Prostate gland (tissue), 2 donors: ENCODE measurements at regions not wholly inside any gene's neighbourhood (a gene's known extent, or its start where the extent isn't known, plus 50 kb on each side); places are given as distances from the start of the nearest gene placed in this dataset.

Experiments used
- DNase-seq: peaks from one replicate; pipeline ENCODE4 v3.0.0-alpha.2; 2019; ENCODE audit warnings: low spot score
- H3K27ac ChIP-seq, 2 donors: fragments of 200-600 bp; sonication (generic); 2 replicates each; pipeline ENCODE4 v1.5.1; 2017 to 2019
- H3K27me3 ChIP-seq: fragments of 200-600 bp; sonication (generic); replicated peaks from 2 replicates; pipeline ENCODE4 v1.5.1; 2019; ENCODE audit not compliant: insufficient read depth
- H3K36me3 ChIP-seq, 2 donors: fragments of 200-600 bp; sonication (generic); 1 replicate in 1 of 2; 2 replicates in 1 of 2; pipeline versions ENCODE4 v1.5.1 to v1.8.1; 2017 to 2019
- H3K4me1 ChIP-seq: fragments of 200-600 bp; sonication (generic); replicated peaks from 2 replicates; pipeline ENCODE4 v1.5.1; 2019
- H3K4me3 ChIP-seq, 2 donors: fragments of 200-600 bp; sonication (generic); 2 replicates each; pipeline ENCODE4 v1.5.1; 2017 to 2019
- H3K9me3 ChIP-seq: fragments of 200-600 bp; sonication (generic); 2 replicates; pipeline ENCODE4 v1.5.1; 2017
- CTCF ChIP-seq, 4 experiments: fragments of 200-600 bp in 2 of 4; fragments of 450-650 bp in 2 of 4; sonication (generic) in 2 of 4; IDR thresholded peaks; 1 replicate in 3 of 4; 2 replicates in 1 of 4; pipeline ENCODE4 v1.5.1; 2016 to 2019; ENCODE audit warnings: antibody characterized with exemption in 4 of 4, mild to moderate bottlenecking in 2 of 4, moderate library complexity in 2 of 4
- POLR2A ChIP-seq: fragments of 450-650 bp; IDR thresholded peaks from one replicate; pipeline ENCODE4 v1.6.1; 2016; ENCODE audit warnings: antibody characterized with exemption, mild to moderate bottlenecking
- POLR2AphosphoS5 ChIP-seq: sonication (generic); formaldehyde crosslinking; IDR thresholded peaks from one replicate; pipeline ENCODE4 v1.6.1; 2017; ENCODE audit warnings: antibody characterized with exemption
- WGBS: methylation state at CpG from one replicate; pipeline ENCODE4 v1.1.5; 2018; 5-methylcytosine and 5-hydroxymethylcytosine counted together
- intact Hi-C: fragments of 100-400 bp; cut with DNase I; formaldehyde crosslinking; loops from one replicate; pipeline ENCODE4 v1.14.2; 2022

GRCh38 chr1:25109531-25109951 is 122.8 kb downstream of the SYF2 start:
- Histone ChIP-seq H3K27me3 (peaks cover 4% of the 10 kb centered on the region), H3K4me1 (no peaks in the 10 kb centered on the region), H3K27ac (no peak overlapping the region), H3K4me3 (no peak overlapping the region), H3K36me3 (no peaks in the 10 kb centered on the region), H3K9me3 (no peaks in the 10 kb centered on the region)
- 100% methylated on average over 2 of the region's 2 CpGs for WGBS
- intact Hi-C loops, result no loop called here
- DNase-seq, result no peak
- TF ChIP-seq CTCF (IDR thresholded peaks at IDR 0.05), result no peak
- no peak for TF ChIP-seq POLR2AphosphoS5
- no peak for TF ChIP-seq POLR2A

GRCh38 chr1:25107643-25108010 is 124.7 kb downstream of the SYF2 start:
- intact Hi-C loops, result no loop called here
- no peaks in the 10 kb centered on the region for H3K36me3 ChIP-seq
- H3K9me3 ChIP-seq, result no peaks in the 10 kb centered on the region
- no peak for DNase-seq
- H3K27me3 ChIP-seq, result peaks cover 4% of the 10 kb centered on the region
- no peak overlapping the region for H3K27ac ChIP-seq
- 93% methylated on average over 9 of the region's 9 CpGs for WGBS
- no peaks in the 10 kb centered on the region for H3K4me1 ChIP-seq
- H3K4me3 ChIP-seq, result no peak overlapping the region
- TF ChIP-seq POLR2A (no peak), POLR2AphosphoS5 (no peak), CTCF (IDR thresholded peaks at IDR 0.05) (no peak)

- no peaks in the 10 kb centered on the region for H3K4me1 ChIP-seq
- no peak overlapping the region for H3K4me3 ChIP-seq
- intact Hi-C loops, result no loop called here
- 46% methylated on average over 20 of the region's 20 CpGs for WGBS
- H3K36me3 ChIP-seq, result no peaks in the 10 kb centered on the region
- TF ChIP-seq CTCF (IDR thresholded peaks at IDR 0.05) (no peak), POLR2AphosphoS5 (no peak), POLR2A (no peak)
- peaks cover 4% of the 10 kb centered on the region for H3K27me3 ChIP-seq
- H3K27ac ChIP-seq, result no peak overlapping the region
- no peak for DNase-seq
- no peaks in the 10 kb centered on the region for H3K9me3 ChIP-seq
Measured at GRCh38 chr1:25106976-25107642, 125.2 kb downstream of the SYF2 start.

- 78% methylated on average over 5 of the region's 5 CpGs for WGBS
- H3K36me3 ChIP-seq, result no peaks in the 10 kb centered on the region
- TF ChIP-seq CTCF (IDR thresholded peaks at IDR 0.05), result no peak
- TF ChIP-seq POLR2A, result no peak
- no peak for TF ChIP-seq POLR2AphosphoS5
- intact Hi-C loops, result no loop called here
- H3K27me3 ChIP-seq, result peaks cover 4% of the 10 kb centered on the region
- H3K4me3 ChIP-seq, result no peak overlapping the region
- H3K9me3 ChIP-seq, result no peaks in the 10 kb centered on the region
- H3K27ac ChIP-seq, result no peak overlapping the region
- no peak for DNase-seq
- H3K4me1 ChIP-seq, result no peaks in the 10 kb centered on the region
Measured at GRCh38 chr1:25106352-25106751, 126.0 kb downstream of the SYF2 start.

- peaks cover 4% of the 10 kb centered on the region for H3K27me3 ChIP-seq
- no peak overlapping the region for H3K27ac ChIP-seq
- DNase-seq, result no peak
- H3K9me3 ChIP-seq, result no peaks in the 10 kb centered on the region
- no peaks in the 10 kb centered on the region for H3K36me3 ChIP-seq
- no peak overlapping the region for H3K4me3 ChIP-seq
- intact Hi-C loops, result no loop called here
- WGBS, result 60% methylated on average over 4 of the region's 4 CpGs
- TF ChIP-seq POLR2AphosphoS5, result no peak
- TF ChIP-seq CTCF (IDR thresholded peaks at IDR 0.05), result no peak
- TF ChIP-seq POLR2A, result no peak
- H3K4me1 ChIP-seq, result no peaks in the 10 kb centered on the region
Measured at GRCh38 chr1:25105836-25106235, 126.5 kb downstream of the SYF2 start.
